GM12874 (cell line): ENCODE measurements at regions not wholly inside any gene's neighbourhood (a gene's known extent, or its start where the extent isn't known, plus 50 kb on each side); places are given as distances from the start of the nearest gene placed in this dataset.

Experiments
- TF ChIP-seq, protein P1 (sequence below): IDR thresholded peaks from 2 replicates; pipeline ENCODE4 v1.5.1; 2011; ENCODE audit warnings: low read depth, mild to moderate bottlenecking, control low read depth, low read length, moderate library complexity; ENCODE audit not compliant: insufficient read depth

DNA sequence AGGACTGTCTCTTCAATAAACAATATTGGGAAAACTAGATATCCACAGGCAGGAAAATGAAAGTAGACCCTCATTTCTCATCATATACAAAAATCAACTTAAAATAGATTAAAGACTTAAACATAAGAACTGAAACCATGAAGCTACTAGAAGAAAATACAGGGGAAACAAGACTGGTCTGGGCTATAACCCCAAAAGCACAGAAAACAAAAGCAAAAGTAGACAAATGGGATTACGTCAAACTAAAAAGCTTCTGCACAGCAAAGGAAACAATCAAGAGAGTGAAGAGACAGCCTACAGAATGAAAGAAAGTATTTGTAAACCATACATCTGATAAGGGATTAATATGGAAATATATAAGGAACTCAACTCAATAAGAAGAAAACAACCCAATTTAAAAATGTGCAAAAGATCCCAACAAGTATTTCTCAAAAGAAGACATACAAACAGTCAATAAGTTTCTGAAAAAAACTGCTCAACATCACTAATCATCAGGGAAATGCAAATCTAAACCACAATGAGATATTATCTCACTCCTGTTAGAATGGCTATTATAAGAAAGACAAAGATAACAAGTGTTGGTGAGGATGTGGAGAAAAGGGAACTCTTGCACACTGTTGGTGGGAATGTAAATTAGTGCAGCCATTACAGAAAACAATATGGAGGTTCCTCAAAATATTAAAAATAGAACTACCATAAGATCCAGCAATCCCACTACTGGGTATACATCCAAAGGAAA lies 325.3 kb upstream of the RASGEF1B start:
- TF ChIP-seq, protein P1, sequence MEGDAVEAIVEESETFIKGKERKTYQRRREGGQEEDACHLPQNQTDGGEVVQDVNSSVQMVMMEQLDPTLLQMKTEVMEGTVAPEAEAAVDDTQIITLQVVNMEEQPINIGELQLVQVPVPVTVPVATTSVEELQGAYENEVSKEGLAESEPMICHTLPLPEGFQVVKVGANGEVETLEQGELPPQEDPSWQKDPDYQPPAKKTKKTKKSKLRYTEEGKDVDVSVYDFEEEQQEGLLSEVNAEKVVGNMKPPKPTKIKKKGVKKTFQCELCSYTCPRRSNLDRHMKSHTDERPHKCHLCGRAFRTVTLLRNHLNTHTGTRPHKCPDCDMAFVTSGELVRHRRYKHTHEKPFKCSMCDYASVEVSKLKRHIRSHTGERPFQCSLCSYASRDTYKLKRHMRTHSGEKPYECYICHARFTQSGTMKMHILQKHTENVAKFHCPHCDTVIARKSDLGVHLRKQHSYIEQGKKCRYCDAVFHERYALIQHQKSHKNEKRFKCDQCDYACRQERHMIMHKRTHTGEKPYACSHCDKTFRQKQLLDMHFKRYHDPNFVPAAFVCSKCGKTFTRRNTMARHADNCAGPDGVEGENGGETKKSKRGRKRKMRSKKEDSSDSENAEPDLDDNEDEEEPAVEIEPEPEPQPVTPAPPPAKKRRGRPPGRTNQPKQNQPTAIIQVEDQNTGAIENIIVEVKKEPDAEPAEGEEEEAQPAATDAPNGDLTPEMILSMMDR: no peak

DNA sequence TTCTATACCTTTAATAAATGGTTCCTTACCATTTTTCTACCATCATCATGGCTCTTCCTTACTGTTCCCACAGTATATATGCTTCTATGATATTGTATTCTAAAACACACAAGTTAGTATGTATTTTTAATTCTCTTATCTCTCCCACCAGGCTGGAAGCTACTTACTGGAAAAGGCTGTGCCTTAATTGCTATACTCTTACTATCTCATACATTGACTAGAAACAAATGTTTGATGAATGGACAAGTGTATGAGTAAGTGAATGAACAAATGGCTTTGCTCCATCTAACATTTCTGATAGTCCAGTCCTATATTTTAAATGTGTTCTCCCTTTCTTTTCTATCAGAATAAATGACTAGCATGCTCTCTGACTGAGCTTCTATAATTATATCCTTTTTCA lies 320.8 kb upstream of the RASGEF1B start:
- TF ChIP-seq, protein P1: no peak

DNA sequence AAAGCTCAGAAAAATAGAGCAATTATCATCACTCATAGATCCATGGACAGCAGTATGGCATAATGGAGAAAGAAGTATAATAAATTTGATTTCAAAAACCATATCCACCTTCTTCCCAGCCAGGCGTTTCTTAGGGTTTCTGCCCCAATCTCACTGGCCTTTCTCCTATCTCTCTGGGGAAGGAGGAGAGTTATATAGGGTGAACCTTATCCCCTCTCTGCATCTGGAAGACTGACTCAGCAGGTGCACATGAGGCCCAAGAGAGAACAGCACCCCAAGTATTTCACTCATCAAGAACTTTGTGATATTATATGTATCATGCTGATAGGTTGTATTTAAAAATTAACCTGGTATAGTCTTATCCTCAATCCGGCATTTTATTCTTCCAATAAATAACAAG lies 318.8 kb upstream of the RASGEF1B start:
- TF ChIP-seq, protein P1: no peak

DNA sequence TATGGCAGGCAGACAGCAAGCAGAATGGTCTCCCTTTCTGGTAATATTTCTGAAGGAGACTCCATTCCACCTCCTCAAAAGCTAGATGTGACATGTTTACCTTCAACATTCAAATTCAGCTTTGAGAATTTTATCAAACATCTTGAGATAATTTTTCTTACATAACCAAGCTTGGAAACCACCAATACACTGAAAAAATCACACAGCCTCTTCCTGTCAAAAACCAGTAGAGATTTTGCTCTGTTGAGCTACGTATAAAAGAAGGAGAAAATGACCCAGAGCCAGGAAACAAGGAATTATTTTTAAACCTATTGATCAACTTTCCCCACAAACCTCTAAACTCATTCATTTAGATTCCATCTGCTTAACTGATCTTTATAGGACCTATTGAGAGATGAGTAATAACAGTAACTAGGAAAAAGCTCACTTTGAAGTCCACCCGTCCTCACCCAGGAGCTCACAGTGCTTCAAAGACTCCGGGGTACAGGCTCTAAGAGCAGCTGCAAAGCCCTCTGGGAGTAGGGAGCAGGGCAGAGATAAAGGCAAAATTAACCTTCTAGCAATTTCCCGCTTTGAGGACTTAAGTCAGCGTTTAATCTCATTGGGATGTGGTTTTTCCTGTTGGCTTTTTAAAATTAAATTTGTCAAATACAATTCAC lies 318.2 kb upstream of the RASGEF1B start:
- TF ChIP-seq, protein P1: no peak

DNA sequence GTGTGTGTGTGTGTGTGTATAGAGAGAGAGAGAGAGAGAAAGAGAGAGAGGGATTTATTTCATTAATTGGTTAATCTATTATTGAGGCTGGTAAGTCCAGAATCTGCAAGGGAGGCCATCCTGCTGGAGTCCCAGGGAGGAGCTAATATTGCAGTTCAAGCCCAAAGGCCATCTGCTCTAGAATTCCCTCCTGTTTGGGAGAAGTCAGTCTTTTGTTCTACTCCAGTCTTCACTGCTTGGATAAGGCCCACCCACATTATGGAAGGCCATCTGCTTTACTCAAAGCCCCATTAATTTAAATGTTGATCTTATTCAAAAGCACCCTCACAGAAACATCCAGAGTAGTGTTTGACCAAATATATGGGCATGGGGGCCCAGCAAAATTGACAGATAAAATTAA lies 317.5 kb upstream of the RASGEF1B start:
- TF ChIP-seq, protein P1: no peak

DNA sequence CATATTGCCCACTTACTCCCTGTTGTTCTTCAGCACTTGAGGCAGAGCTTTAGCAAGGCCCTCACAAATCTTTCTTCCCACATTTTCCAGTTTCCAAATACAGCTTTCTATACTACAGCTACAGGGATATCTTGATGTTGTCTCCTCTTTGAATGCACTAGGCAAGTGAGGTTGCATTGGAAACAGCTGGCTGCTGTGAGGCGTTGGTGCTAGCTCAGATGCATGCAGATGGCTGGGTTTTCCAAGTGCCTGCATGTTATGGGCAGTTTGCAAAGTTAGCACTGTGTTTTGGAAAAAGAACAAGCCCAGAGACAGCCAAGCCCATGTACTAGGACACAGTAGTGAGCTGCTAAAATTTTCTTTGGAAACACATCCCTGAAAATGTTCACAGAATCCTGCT lies 315.1 kb upstream of the RASGEF1B start:
- TF ChIP-seq, protein P1: no peak

DNA sequence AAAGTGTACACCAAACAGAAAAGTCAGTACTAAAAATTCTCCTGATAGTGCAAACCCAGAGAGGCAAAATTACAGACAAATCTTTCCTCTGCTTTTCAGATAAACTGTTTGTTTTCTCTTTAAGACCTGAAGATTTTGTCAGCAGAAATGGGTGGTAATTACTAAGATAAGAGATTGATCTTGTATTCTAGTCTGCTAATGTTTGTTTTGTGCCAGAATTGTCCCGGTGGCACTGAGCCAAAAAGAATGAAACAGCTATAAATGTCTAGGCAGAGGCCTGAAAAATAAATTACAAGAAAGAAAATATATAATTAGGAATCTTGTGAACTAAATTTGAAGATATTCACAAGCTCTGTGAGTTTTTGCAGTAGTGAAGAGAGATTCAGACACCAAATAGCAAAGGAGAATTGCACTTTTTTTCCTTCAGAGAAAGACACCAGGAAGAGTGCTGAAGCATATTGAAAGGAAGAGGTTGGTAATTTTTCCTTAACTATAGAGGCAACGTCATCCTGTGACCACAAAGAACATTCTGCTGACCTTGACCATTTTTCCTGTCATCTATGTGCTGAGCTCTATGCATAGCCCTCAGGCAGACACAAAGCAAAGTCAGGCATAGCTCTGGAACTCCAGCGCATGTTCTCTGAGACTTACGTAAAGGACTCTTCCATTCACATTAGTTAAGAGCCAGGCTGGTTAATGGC lies 314.5 kb upstream of the RASGEF1B start:
- TF ChIP-seq, protein P1: no peak
